HepG2 (cell line): ENCODE measurements at regions not wholly inside any gene's neighbourhood (a gene's known extent, or its start where the extent isn't known, plus 50 kb on each side); places are given as distances from the start of the nearest gene placed in this dataset.

ENCODE experiments used
- ATAC-seq: fragments of 200-7000 bp; cut with Tn5 transposase; 3 replicates; pipeline ENCODE4 v1.9.1; 2020; ENCODE audit warnings: mild to moderate bottlenecking, moderate library complexity
- BruUV-seq: library from RNA; stranded (reverse); fragments of 400-500 nt; replicated peaks from 2 replicates; lab custom pipeline; 2021; lab: Mats Ljungman, UMichigan
- CTCF ChIA-PET: fragments of 300-600 bp; formaldehyde crosslinking; extraction: SDS; loops from one replicate; lab custom pipeline; 2021; ENCODE audit warnings: low total read pairs, inconsistent platforms, low intra/inter-chr PET ratio; lab: Yijun Ruan, JAX
- POLR2A ChIA-PET: fragments of 350-600 bp; sonication (Branson Sonifier 250); formaldehyde crosslinking; loops from one replicate; lab custom pipeline; 2020; ENCODE audit warnings: antibody characterized with exemption, inconsistent platforms; lab: Yijun Ruan, JAX
- DNase-seq: peaks from one replicate; pipeline ENCODE4 v3.0.0-alpha.2; 2015; ENCODE audit warnings: low spot score
- FAIRE-seq: peaks from 3 replicates; lab custom pipeline; 2011; peaks lifted over from hg19 to GRCh38; lab: Jason Lieb, UNC
- H2AFZ ChIP-seq: one replicate; pipeline ENCODE4 v1.6.1; 2011; ENCODE audit warnings: low read length, inconsistent platforms
- H3K27ac ChIP-seq: fragments of 300-600 bp; 3 replicates; pipeline ENCODE4 v1.8.0; 2011; ENCODE audit warnings: mixed run types, mild to moderate bottlenecking, mixed read lengths, low read length, inconsistent platforms; ENCODE audit not compliant: insufficient read depth; ENCODE audit errors: extremely low read length
- H3K27me3 ChIP-seq, 2 experiments: fragments of 200-600 bp in 1 of 2; 2 replicates in 1 of 2; 3 replicates in 1 of 2; pipeline versions ENCODE4 v1.6.0 to v1.8.0; 2011; ENCODE audit warnings: low read length in 2 of 2, mild to moderate bottlenecking in 2 of 2, moderate library complexity in 2 of 2, inconsistent platforms in 1 of 2; ENCODE audit not compliant: insufficient read depth in 2 of 2, control insufficient read depth in 1 of 2
- H3K36me3 ChIP-seq, 2 experiments: fragments of 200-600 bp in 1 of 2; replicated peaks in 1 of 2; 2 replicates in 1 of 2; 3 replicates in 1 of 2; pipeline versions ENCODE4 v1.5.1 to v1.8.0; 2011; ENCODE audit warnings: low read length in 2 of 2, inconsistent platforms in 1 of 2; ENCODE audit not compliant: insufficient read depth in 2 of 2, control insufficient read depth in 1 of 2
- H3K4me1 ChIP-seq: 2 replicates; pipeline ENCODE4 v1.5.1; 2012; ENCODE audit warnings: low read length, inconsistent platforms; ENCODE audit not compliant: insufficient read depth
- H3K4me2 ChIP-seq: 2 replicates; pipeline ENCODE4 v1.6.0; 2011; ENCODE audit warnings: low read depth, low read length, inconsistent platforms
- H3K4me3 ChIP-seq, 3 experiments: fragments of 200-600 bp in 1 of 3; sonication (generic), shearing (Covaris generic) in 1 of 3; replicated peaks in 1 of 3; 2 replicates each; pipeline ENCODE4 v1.5.1; 2011 to 2016; ENCODE audit warnings: low read length in 3 of 3, inconsistent platforms in 2 of 3, low read depth in 2 of 3, mild to moderate bottlenecking in 2 of 3, control low read depth in 1 of 3, mixed read lengths in 1 of 3; ENCODE audit not compliant: insufficient read depth in 1 of 3
- H3K79me2 ChIP-seq: one replicate; pipeline ENCODE4 v1.6.1; 2011; ENCODE audit warnings: low read length, inconsistent platforms; ENCODE audit not compliant: insufficient read depth
- H3K9ac ChIP-seq: 2 replicates; pipeline ENCODE4 v1.6.0; 2011; ENCODE audit warnings: mild to moderate bottlenecking, low read depth, low read length, inconsistent platforms; ENCODE audit not compliant: insufficient read depth
- H3K9me3 ChIP-seq: 2 replicates; pipeline ENCODE4 v1.5.1; 2012; ENCODE audit warnings: mild to moderate bottlenecking, low read length
- H4K20me1 ChIP-seq: 2 replicates; pipeline ENCODE4 v1.6.0; 2011; ENCODE audit warnings: inconsistent platforms, mild to moderate bottlenecking, low read length, moderate library complexity; ENCODE audit not compliant: insufficient read depth
- ARID5B ChIP-seq: IDR thresholded peaks from 2 replicates; pipeline ENCODE4 v1.4.0; 2020; ENCODE audit warnings: mild to moderate bottlenecking, missing genetic modification reagents
- CHCHD3 ChIP-seq: sonication (generic); formaldehyde crosslinking; IDR thresholded peaks from 2 replicates; pipeline ENCODE4 v1.8.0; 2022; ENCODE audit warnings: mild to moderate bottlenecking, missing genetic modification reagents, moderate library complexity
- GZF1 ChIP-seq: sonication (generic); formaldehyde crosslinking; IDR thresholded peaks from 2 replicates; pipeline ENCODE4 v1.5.1; 2020; ENCODE audit warnings: mild to moderate bottlenecking, missing genetic modification reagents
- MATR3 ChIP-seq: sonication (generic); formaldehyde crosslinking; IDR thresholded peaks from 2 replicates; pipeline ENCODE4 v1.4.0; 2020; ENCODE audit warnings: missing genetic modification reagents
- NKX3-1 ChIP-seq: sonication (generic); formaldehyde crosslinking; IDR thresholded peaks from 2 replicates; pipeline ENCODE4 v1.5.0; 2020; ENCODE audit warnings: missing genetic modification reagents
- NR2F1 ChIP-seq, 2 experiments: fragments of 450-650 bp in 1 of 2; formaldehyde crosslinking in 1 of 2; IDR thresholded peaks; 2 replicates each; pipeline versions ENCODE4 v1.5.0 to v1.6.1; 2016 to 2020; ENCODE audit warnings: mild to moderate bottlenecking in 1 of 2, missing compliant biosample characterization in 1 of 2, missing genetic modification reagents in 1 of 2, moderate library complexity in 1 of 2
- POLR2G ChIP-seq: fragments of 200-400 bp; formaldehyde crosslinking; IDR thresholded peaks from 2 replicates; pipeline ENCODE4 v1.6.1; 2018; ENCODE audit warnings: mild to moderate bottlenecking, low read depth, low read length, moderate library complexity
- ZNF251 ChIP-seq: sonication (generic); formaldehyde crosslinking; IDR thresholded peaks from 2 replicates; pipeline ENCODE4 v1.9.0; 2021; ENCODE audit warnings: mild to moderate bottlenecking, missing genetic modification reagents
- ZNF431 ChIP-seq: sonication (generic); formaldehyde crosslinking; IDR thresholded peaks from 2 replicates; pipeline ENCODE4 v1.9.0; 2022; ENCODE audit warnings: missing genetic modification reagents, low read depth, mild to moderate bottlenecking, borderline replicate concordance
- ZSCAN21 ChIP-seq: sonication (generic); formaldehyde crosslinking; IDR thresholded peaks from 2 replicates; pipeline ENCODE4 v1.8.0; 2022; ENCODE audit warnings: mild to moderate bottlenecking, missing genetic modification reagents, moderate library complexity, borderline replicate concordance
- WGBS: methylation state at CpG from one replicate; pipeline ENCODE4 v1.1.6; 2017; ENCODE audit warnings: low lambda C conversion rate; 5-methylcytosine and 5-hydroxymethylcytosine counted together
- in situ Hi-C: cut with HindIII; loops from 2 replicates; pipeline ENCODE4 v1.10.0; 2017; ENCODE audit warnings: low pct_unique_long_range_greater_than_20kb; ENCODE audit not compliant: extremely low pct_ligation_motif_present
- intact Hi-C: fragments of 100-400 bp; cut with micrococcal nuclease; formaldehyde crosslinking; loops from one replicate; pipeline ENCODE4 v1.10.0; 2022; ENCODE audit not compliant: unreplicated experiment
- TF ChIP-seq, protein P1 (sequence below): IDR thresholded peaks from 2 replicates; pipeline ENCODE4 v1.6.1; 2016; ENCODE audit warnings: control low read depth
- TF ChIP-seq, protein P2 (sequence below): sonication (generic); formaldehyde crosslinking; IDR thresholded peaks from 2 replicates; pipeline ENCODE4 v1.5.0; 2020; ENCODE audit warnings: mild to moderate bottlenecking, missing genetic modification reagents, borderline replicate concordance

- Histone ChIP-seq H3K79me2 (no peaks in the 10 kb centered on the region), H3K27ac (no peak overlapping the region), H3K4me3 (no peak overlapping the region), H3K27me3 (peaks cover 0 to 9% of the 10 kb centered on the region in 2 experiments; a peak in 3 of 5 replicates), H3K4me2 (no peak overlapping the region), H3K9me3 (no peaks in the 10 kb centered on the region), H3K36me3 (no peaks in the 10 kb centered on the region), H3K4me1 (no peaks in the 10 kb centered on the region), H2AFZ (no peak overlapping the region), H3K9ac (no peak overlapping the region), H4K20me1 (no peaks in the 10 kb centered on the region)
- intact Hi-C loops (no loop called here), in situ Hi-C loops (no loop called here)
- POLR2A ChIA-PET: no interaction called here
- WGBS: 0% methylated on average over 3 of the region's 3 CpGs
- no peak for DNase-seq
- ATAC-seq: no peak
- no peak for FAIRE-seq
- no TSS peak for BruUV-seq
- CTCF ChIA-PET: no interaction called here
- TF ChIP-seq MATR3 (no peak), NKX3-1 (CRISPR knock-in tag) (no peak), POLR2G (no peak), GZF1 (no peak), ZNF431 (CRISPR knock-in tag) (no peak), ZNF251 (no peak), NR2F1 (CRISPR knock-in tag; IDR thresholded peaks at IDR 0.05) (no peak), ZSCAN21 (CRISPR knock-in tag) (no peak), ARID5B (no peak), CHCHD3 (no peak)
- TF ChIP-seq, protein P1, sequence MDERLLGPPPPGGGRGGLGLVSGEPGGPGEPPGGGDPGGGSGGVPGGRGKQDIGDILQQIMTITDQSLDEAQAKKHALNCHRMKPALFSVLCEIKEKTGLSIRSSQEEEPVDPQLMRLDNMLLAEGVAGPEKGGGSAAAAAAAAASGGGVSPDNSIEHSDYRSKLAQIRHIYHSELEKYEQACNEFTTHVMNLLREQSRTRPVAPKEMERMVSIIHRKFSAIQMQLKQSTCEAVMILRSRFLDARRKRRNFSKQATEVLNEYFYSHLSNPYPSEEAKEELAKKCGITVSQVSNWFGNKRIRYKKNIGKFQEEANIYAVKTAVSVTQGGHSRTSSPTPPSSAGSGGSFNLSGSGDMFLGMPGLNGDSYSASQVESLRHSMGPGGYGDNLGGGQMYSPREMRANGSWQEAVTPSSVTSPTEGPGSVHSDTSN: no peak
- TF ChIP-seq, protein P2, sequence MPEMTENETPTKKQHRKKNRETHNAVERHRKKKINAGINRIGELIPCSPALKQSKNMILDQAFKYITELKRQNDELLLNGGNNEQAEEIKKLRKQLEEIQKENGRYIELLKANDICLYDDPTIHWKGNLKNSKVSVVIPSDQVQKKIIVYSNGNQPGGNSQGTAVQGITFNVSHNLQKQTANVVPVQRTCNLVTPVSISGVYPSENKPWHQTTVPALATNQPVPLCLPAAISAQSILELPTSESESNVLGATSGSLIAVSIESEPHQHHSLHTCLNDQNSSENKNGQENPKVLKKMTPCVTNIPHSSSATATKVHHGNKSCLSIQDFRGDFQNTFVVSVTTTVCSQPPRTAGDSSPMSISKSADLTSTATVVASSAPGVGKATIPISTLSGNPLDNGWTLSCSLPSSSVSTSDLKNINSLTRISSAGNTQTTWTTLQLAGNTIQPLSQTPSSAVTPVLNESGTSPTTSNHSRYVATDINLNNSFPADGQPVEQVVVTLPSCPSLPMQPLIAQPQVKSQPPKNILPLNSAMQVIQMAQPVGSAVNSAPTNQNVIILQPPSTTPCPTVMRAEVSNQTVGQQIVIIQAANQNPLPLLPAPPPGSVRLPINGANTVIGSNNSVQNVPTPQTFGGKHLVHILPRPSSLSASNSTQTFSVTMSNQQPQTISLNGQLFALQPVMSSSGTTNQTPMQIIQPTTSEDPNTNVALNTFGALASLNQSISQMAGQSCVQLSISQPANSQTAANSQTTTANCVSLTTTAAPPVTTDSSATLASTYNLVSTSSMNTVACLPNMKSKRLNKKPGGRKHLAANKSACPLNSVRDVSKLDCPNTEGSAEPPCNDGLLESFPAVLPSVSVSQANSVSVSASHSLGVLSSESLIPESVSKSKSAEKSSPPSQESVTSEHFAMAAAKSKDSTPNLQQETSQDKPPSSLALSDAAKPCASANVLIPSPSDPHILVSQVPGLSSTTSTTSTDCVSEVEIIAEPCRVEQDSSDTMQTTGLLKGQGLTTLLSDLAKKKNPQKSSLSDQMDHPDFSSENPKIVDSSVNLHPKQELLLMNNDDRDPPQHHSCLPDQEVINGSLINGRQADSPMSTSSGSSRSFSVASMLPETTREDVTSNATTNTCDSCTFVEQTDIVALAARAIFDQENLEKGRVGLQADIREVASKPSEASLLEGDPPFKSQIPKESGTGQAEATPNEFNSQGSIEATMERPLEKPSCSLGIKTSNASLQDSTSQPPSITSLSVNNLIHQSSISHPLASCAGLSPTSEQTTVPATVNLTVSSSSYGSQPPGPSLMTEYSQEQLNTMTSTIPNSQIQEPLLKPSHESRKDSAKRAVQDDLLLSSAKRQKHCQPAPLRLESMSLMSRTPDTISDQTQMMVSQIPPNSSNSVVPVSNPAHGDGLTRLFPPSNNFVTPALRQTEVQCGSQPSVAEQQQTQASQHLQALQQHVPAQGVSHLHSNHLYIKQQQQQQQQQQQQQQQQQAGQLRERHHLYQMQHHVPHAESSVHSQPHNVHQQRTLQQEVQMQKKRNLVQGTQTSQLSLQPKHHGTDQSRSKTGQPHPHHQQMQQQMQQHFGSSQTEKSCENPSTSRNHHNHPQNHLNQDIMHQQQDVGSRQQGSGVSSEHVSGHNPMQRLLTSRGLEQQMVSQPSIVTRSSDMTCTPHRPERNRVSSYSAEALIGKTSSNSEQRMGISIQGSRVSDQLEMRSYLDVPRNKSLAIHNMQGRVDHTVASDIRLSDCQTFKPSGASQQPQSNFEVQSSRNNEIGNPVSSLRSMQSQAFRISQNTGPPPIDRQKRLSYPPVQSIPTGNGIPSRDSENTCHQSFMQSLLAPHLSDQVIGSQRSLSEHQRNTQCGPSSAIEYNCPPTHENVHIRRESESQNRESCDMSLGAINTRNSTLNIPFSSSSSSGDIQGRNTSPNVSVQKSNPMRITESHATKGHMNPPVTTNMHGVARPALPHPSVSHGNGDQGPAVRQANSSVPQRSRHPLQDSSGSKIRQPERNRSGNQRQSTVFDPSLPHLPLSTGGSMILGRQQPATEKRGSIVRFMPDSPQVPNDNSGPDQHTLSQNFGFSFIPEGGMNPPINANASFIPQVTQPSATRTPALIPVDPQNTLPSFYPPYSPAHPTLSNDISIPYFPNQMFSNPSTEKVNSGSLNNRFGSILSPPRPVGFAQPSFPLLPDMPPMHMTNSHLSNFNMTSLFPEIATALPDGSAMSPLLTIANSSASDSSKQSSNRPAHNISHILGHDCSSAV (CRISPR knock-in tag): no peak
Measured at GRCh38 chr2:126838716-126838985, 60.0 kb upstream of the TEX51 start.
